Lower leg skin (tissue), 3 donors: ENCODE measurements at regions not wholly inside any gene's neighbourhood (a gene's known extent, or its start where the extent isn't known, plus 50 kb on each side); places are given as distances from the start of the nearest gene placed in this dataset.

Experiments used
- POLR2A ChIP-seq, 2 donors: fragments of 450-650 bp; IDR thresholded peaks; one replicate each; pipeline ENCODE4 v1.6.1; 2016 to 2017; ENCODE audit warnings: antibody characterized with exemption in 2 of 2, mild to moderate bottlenecking in 1 of 2, moderate library complexity in 1 of 2
- TF ChIP-seq, protein P1 (sequence below), 3 donors: fragments of 450-650 bp; IDR thresholded peaks; one replicate each; pipeline ENCODE4 v1.5.1; 2016; ENCODE audit warnings: antibody characterized with exemption in 3 of 3, mild to moderate bottlenecking in 3 of 3, moderate library complexity in 2 of 3

- TF ChIP-seq POLR2A (IDR thresholded peaks at IDR 0.05), result no peak
- TF ChIP-seq, protein P1, sequence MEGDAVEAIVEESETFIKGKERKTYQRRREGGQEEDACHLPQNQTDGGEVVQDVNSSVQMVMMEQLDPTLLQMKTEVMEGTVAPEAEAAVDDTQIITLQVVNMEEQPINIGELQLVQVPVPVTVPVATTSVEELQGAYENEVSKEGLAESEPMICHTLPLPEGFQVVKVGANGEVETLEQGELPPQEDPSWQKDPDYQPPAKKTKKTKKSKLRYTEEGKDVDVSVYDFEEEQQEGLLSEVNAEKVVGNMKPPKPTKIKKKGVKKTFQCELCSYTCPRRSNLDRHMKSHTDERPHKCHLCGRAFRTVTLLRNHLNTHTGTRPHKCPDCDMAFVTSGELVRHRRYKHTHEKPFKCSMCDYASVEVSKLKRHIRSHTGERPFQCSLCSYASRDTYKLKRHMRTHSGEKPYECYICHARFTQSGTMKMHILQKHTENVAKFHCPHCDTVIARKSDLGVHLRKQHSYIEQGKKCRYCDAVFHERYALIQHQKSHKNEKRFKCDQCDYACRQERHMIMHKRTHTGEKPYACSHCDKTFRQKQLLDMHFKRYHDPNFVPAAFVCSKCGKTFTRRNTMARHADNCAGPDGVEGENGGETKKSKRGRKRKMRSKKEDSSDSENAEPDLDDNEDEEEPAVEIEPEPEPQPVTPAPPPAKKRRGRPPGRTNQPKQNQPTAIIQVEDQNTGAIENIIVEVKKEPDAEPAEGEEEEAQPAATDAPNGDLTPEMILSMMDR (IDR thresholded peaks at IDR 0.05), result no peak
These were observed 123.0 kb upstream of the CTBP2 start for GRCh38 chr10:125283191-125283835.
